Panc1 (cell line): ENCODE measurements at regions not wholly inside any gene's neighbourhood (a gene's known extent, or its start where the extent isn't known, plus 50 kb on each side); places are given as distances from the start of the nearest gene placed in this dataset.

Experiments
- ATAC-seq: fragments of 200-7000 bp; cut with Tn5 transposase; 2 replicates; pipeline ENCODE4 v1.9.1; 2020; ENCODE audit warnings: mild to moderate bottlenecking, moderate library complexity
- BruUV-seq: library from RNA; stranded (reverse); fragments of 400-500 nt; replicated peaks from 2 replicates; lab custom pipeline; 2021; lab: Mats Ljungman, UMichigan
- CTCF ChIA-PET: fragments of 300-600 bp; sonication (Branson Sonifier 250); formaldehyde crosslinking; loops from one replicate; lab custom pipeline; 2022; ENCODE audit warnings: antibody characterized with exemption; lab: Charles Lee
- POLR2A ChIA-PET: fragments of 300-600 bp; sonication (Branson Sonifier 250); formaldehyde crosslinking; loops from one replicate; lab custom pipeline; 2022; ENCODE audit warnings: antibody characterized with exemption; lab: Charles Lee
- DNase-seq: peaks from one replicate; pipeline ENCODE4 v3.0.0-alpha.2; 2010; ENCODE audit warnings: low read depth, low spot score
- H3K27ac ChIP-seq: 2 replicates; pipeline ENCODE4 v1.5.1; 2011; ENCODE audit warnings: mild to moderate bottlenecking, low read length, inconsistent platforms
- H3K27me3 ChIP-seq: fragments of 200-500 bp; sonication (Bioruptor generic); 2 replicates; pipeline ENCODE4 v1.6.0; 2014; ENCODE audit warnings: low read length, inconsistent platforms; ENCODE audit not compliant: control insufficient read depth, insufficient read depth
- H3K36me3 ChIP-seq: fragments of 200-500 bp; sonication (Bioruptor generic); 2 replicates; pipeline ENCODE4 v1.5.1; 2014; ENCODE audit warnings: inconsistent platforms, mild to moderate bottlenecking, low read length, moderate library complexity; ENCODE audit not compliant: control insufficient read depth, insufficient read depth
- H3K4me1 ChIP-seq: 2 replicates; pipeline ENCODE4 v1.5.1; 2011; ENCODE audit warnings: inconsistent platforms, mild to moderate bottlenecking, low read length, moderate library complexity; ENCODE audit not compliant: control insufficient read depth, insufficient read depth
- H3K4me3 ChIP-seq, 2 experiments: 2 replicates each; pipeline ENCODE4 v1.5.1; 2011 to 2012; ENCODE audit warnings: low read depth in 2 of 2, low read length in 2 of 2, mild to moderate bottlenecking in 2 of 2, inconsistent platforms in 1 of 2, moderate library complexity in 1 of 2
- H3K9me3 ChIP-seq: fragments of 200-500 bp; sonication (Bioruptor generic); 2 replicates; pipeline ENCODE4 v1.5.1; 2014; ENCODE audit warnings: low read depth, mild to moderate bottlenecking, inconsistent platforms, low read length, moderate library complexity; ENCODE audit not compliant: control insufficient read depth, insufficient read depth
- POLR2AphosphoS5 ChIP-seq: IDR thresholded peaks from 2 replicates; pipeline ENCODE4 v1.6.1; 2012; ENCODE audit warnings: mild to moderate bottlenecking, low read depth, low read length, moderate library complexity
- REST ChIP-seq, 2 experiments: IDR thresholded peaks; 2 replicates each; pipeline ENCODE4 v1.6.1; 2011 to 2012; ENCODE audit warnings: low read depth in 2 of 2, control low read depth in 1 of 2, low read length in 1 of 2, mild to moderate bottlenecking in 1 of 2, moderate library complexity in 1 of 2; ENCODE audit not compliant: insufficient read depth in 1 of 2
- SIN3A ChIP-seq: IDR thresholded peaks from 2 replicates; pipeline ENCODE4 v1.6.1; 2012; ENCODE audit warnings: low read depth, mild to moderate bottlenecking, low read length, moderate library complexity, borderline replicate concordance; ENCODE audit not compliant: insufficient read depth
- TCF7L2 ChIP-seq: IDR thresholded peaks from 2 replicates; pipeline ENCODE4 v1.6.1; 2011; ENCODE audit warnings: mild to moderate bottlenecking, low read depth, low read length, inconsistent platforms
- in situ Hi-C: cut with HindIII; loops from 2 replicates; pipeline ENCODE4 v1.10.0; 2016; ENCODE audit warnings: low sequenced_read_pairs, low pct_unique_long_range_greater_than_20kb
- intact Hi-C: fragments of 100-400 bp; cut with micrococcal nuclease; formaldehyde crosslinking; loops from one replicate; pipeline ENCODE4 v1.10.0; 2022; ENCODE audit not compliant: unreplicated experiment
- TF ChIP-seq, protein P1 (sequence below): fragments of 450-650 bp; IDR thresholded peaks from 2 replicates; pipeline ENCODE4 v1.5.1; 2017; ENCODE audit warnings: mild to moderate bottlenecking

DNA sequence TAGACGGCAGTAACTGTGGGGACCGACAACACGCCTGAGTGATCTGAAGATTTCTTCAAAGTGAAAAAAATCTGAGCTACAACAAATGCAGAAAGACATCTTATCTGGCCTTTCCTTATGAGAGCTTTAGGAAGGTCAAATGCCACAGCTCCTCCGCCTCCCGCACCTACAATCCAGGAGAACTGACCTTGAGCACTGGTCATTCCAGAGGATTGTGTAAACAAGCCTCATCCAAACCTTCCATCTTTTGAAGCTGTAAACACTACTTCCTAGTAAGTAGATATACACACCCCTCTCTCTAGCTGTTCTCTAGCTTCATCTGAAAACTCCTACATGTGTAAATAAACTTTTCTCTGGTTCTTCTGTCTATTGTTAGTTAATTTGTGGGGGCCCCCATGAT lies 76.9 kb downstream of the CD24 start:
- intact Hi-C loops (no loop called here), in situ Hi-C loops (no loop called here)
- ATAC-seq, result no peak
- CTCF ChIA-PET, result no interaction called here
- POLR2A ChIA-PET, result interaction anchor here (0.7 kb wide), 1 partner anchor 47 kb away, joined by 7 read pairs; no protein-coding TSS in a partner anchor
- H3K4me1 ChIP-seq, result no peaks in the 10 kb centered on the region
- BruUV-seq, result no TSS peak
- H3K27ac ChIP-seq, result no peak overlapping the region
- no peak overlapping the region for H3K4me3 ChIP-seq
- no peaks in the 10 kb centered on the region for H3K27me3 ChIP-seq
- no peaks in the 10 kb centered on the region for H3K36me3 ChIP-seq
- no peaks in the 10 kb centered on the region for H3K9me3 ChIP-seq
- no peak for DNase-seq
- TF ChIP-seq SIN3A (no peak), TCF7L2 (no peak), REST (IDR thresholded peaks at IDR 0.05; ENCODE audit: insufficient read depth in 1 of 2, low read depth in 2 of 2, low read length in 1 of 2) (no peak), POLR2AphosphoS5 (no peak)
- TF ChIP-seq, protein P1, sequence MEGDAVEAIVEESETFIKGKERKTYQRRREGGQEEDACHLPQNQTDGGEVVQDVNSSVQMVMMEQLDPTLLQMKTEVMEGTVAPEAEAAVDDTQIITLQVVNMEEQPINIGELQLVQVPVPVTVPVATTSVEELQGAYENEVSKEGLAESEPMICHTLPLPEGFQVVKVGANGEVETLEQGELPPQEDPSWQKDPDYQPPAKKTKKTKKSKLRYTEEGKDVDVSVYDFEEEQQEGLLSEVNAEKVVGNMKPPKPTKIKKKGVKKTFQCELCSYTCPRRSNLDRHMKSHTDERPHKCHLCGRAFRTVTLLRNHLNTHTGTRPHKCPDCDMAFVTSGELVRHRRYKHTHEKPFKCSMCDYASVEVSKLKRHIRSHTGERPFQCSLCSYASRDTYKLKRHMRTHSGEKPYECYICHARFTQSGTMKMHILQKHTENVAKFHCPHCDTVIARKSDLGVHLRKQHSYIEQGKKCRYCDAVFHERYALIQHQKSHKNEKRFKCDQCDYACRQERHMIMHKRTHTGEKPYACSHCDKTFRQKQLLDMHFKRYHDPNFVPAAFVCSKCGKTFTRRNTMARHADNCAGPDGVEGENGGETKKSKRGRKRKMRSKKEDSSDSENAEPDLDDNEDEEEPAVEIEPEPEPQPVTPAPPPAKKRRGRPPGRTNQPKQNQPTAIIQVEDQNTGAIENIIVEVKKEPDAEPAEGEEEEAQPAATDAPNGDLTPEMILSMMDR, result no peak

- no TSS peak for BruUV-seq
- H3K27ac ChIP-seq, result no peak overlapping the region
- H3K36me3 ChIP-seq, result no peaks in the 10 kb centered on the region
- no peaks in the 10 kb centered on the region for H3K27me3 ChIP-seq
- H3K4me1 ChIP-seq, result no peaks in the 10 kb centered on the region
- POLR2A ChIA-PET, result no interaction called here
- no peak overlapping the region for H3K4me3 ChIP-seq
- CTCF ChIA-PET, result no interaction called here
- in situ Hi-C loops (no loop called here), intact Hi-C loops (no loop called here)
- no peak for DNase-seq
- no peaks in the 10 kb centered on the region for H3K9me3 ChIP-seq
- TF ChIP-seq SIN3A (no peak), TCF7L2 (no peak), POLR2AphosphoS5 (no peak), REST (IDR thresholded peaks at IDR 0.05; ENCODE audit: insufficient read depth in 1 of 2, low read depth in 2 of 2, low read length in 1 of 2) (no peak)
- TF ChIP-seq, protein P1, result no peak
- ATAC-seq, result no peak
Observed at GRCh38 chr6:106895703-106896040, 78.9 kb downstream of the CD24 start.
